ENCODE measurements at regions not wholly inside any gene's neighbourhood (a gene's known extent, or its start where the extent isn't known, plus 50 kb on each side); places are given as distances from the start of the nearest gene placed in this dataset.

GRCh38 chr6:1526398-1527072, 83.2 kb upstream of the FOXC1 start:
- TF ChIP-seq EZH2 (optimal IDR thresholded peaks at IDR 0.05; ENCODE audit: low read depth, low read length) (no peak), CTCF (IDR thresholded peaks at IDR 0.05; ENCODE audit: low read length) (no peak)
